ENCODE measurements at regions not wholly inside any gene's neighbourhood (a gene's known extent, or its start where the extent isn't known, plus 50 kb on each side); places are given as distances from the start of the nearest gene placed in this dataset.

GRCh38 chr4:171674781-171675180 is 138.4 kb upstream of the GALNTL6 start:
- DNase-seq (ENCODE audit: extremely low read depth, low read depth) = no peak
- TF ChIP-seq CTCF (IDR thresholded peaks at IDR 0.05; ENCODE audit: low read depth, low read length) = no peak

GRCh38 chr4:171668403-171668802 is 144.8 kb upstream of the GALNTL6 start:
- TF ChIP-seq CTCF (IDR thresholded peaks at IDR 0.05; ENCODE audit: low read depth, low read length) = no peak

GRCh38 chr4:171667906-171668305 is 145.3 kb upstream of the GALNTL6 start:
- TF ChIP-seq CTCF (IDR thresholded peaks at IDR 0.05; ENCODE audit: low read depth, low read length) = no peak
- DNase-seq (ENCODE audit: extremely low read depth, low read depth) = no peak

More at GRCh38 chr4:171668403-171668802, 144.8 kb upstream of the GALNTL6 start:
- no peak for DNase-seq (ENCODE audit: extremely low read depth, low read depth)

- no peak for DNase-seq (ENCODE audit: extremely low read depth, low read depth)
- no peak for TF ChIP-seq CTCF (IDR thresholded peaks at IDR 0.05; ENCODE audit: low read depth, low read length)
Measured at GRCh38 chr4:171651071-171651470, 162.1 kb upstream of the GALNTL6 start.

GRCh38 chr4:171650543-171650942 is 162.7 kb upstream of the GALNTL6 start:
- no peak for TF ChIP-seq CTCF (IDR thresholded peaks at IDR 0.05; ENCODE audit: low read depth, low read length)
- DNase-seq (ENCODE audit: extremely low read depth, low read depth) = no peak

GRCh38 chr4:171648926-171649325 is 164.3 kb upstream of the GALNTL6 start:
- DNase-seq (ENCODE audit: extremely low read depth, low read depth) = no peak
- no peak for TF ChIP-seq CTCF (IDR thresholded peaks at IDR 0.05; ENCODE audit: low read depth, low read length)

GRCh38 chr4:171646984-171647383 is 166.2 kb upstream of the GALNTL6 start:
- DNase-seq (ENCODE audit: extremely low read depth, low read depth) = no peak
- TF ChIP-seq CTCF (IDR thresholded peaks at IDR 0.05; ENCODE audit: low read depth, low read length) = no peak

Data from AG09319 (cell line).